Uterus (tissue), 2 donors: ENCODE measurements at regions not wholly inside any gene's neighbourhood (a gene's known extent, or its start where the extent isn't known, plus 50 kb on each side); places are given as distances from the start of the nearest gene placed in this dataset.

ENCODE experiments used
- CTCF ChIP-seq, 4 experiments: fragments of 200-600 bp in 2 of 4; fragments of 450-650 bp in 2 of 4; sonication (generic) in 2 of 4; IDR thresholded peaks; one replicate each; pipeline ENCODE4 v1.5.1; 2016 to 2019; ENCODE audit warnings: antibody characterized with exemption in 4 of 4, mild to moderate bottlenecking in 2 of 4, moderate library complexity in 1 of 4
- POLR2A ChIP-seq, 2 donors: fragments of 450-650 bp; IDR thresholded peaks; one replicate each; pipeline ENCODE4 v1.6.1; 2016; ENCODE audit warnings: antibody characterized with exemption in 2 of 2, mild to moderate bottlenecking in 1 of 2, moderate library complexity in 1 of 2

- TF ChIP-seq CTCF (IDR thresholded peaks at IDR 0.05) (no peak), POLR2A (IDR thresholded peaks at IDR 0.05) (no peak)
These were observed 239.1 kb downstream of the MTX2 start for GRCh38 chr2:176508374-176508773.
